ENCODE measurements at regions not wholly inside any gene's neighbourhood (a gene's known extent, or its start where the extent isn't known, plus 50 kb on each side); places are given as distances from the start of the nearest gene placed in this dataset.
A peak's percentile ranks its signal among the peaks of the same experiment; 100 is the strongest.
"Not testable (repeated sequence)": the region's sequence is repeated elsewhere in the genome, so short reads cannot be mapped to it uniquely, and the experiment has no call there.

- DNase-seq = no peak
Observed at GRCh38 chr10:5576780-5577624, 52.2 kb downstream of the CALML3 start.

- DNase-seq = not testable (repeated sequence)
Observed at GRCh38 chr10:5580038-5580428, 55.3 kb downstream of the CALML3 start.

GRCh38 chr10:5581670-5582566 is 57.2 kb downstream of the CALML3 start:
- no peak for DNase-seq

- DNase-seq = no peak
Observed at GRCh38 chr10:5582736-5583135, 58.0 kb downstream of the CALML3 start.

GRCh38 chr10:5583525-5584175 is 58.9 kb downstream of the CALML3 start:
- no peak for DNase-seq

GRCh38 chr10:5584895-5585516 is 60.2 kb downstream of the CALML3 start:
- DNase-seq = peak; percentile 90

GRCh38 chr10:5585517-5586206 is 60.9 kb downstream of the CALML3 start:
- peak; percentile 81 for DNase-seq

- no peak for DNase-seq
Observed at GRCh38 chr10:5587151-5588079, 62.7 kb downstream of the CALML3 start.

- no peak for DNase-seq
Observed at GRCh38 chr10:5588080-5588453, 63.3 kb downstream of the CALML3 start.

- no peak for DNase-seq
Observed at GRCh38 chr10:5588603-5589002, 63.8 kb downstream of the CALML3 start.
